ENCODE measurements at regions not wholly inside any gene's neighbourhood (a gene's known extent, or its start where the extent isn't known, plus 50 kb on each side); places are given as distances from the start of the nearest gene placed in this dataset.
"Not testable (repeated sequence)": the region's sequence is repeated elsewhere in the genome, so short reads cannot be mapped to it uniquely, and the experiment has no call there.

DNA sequence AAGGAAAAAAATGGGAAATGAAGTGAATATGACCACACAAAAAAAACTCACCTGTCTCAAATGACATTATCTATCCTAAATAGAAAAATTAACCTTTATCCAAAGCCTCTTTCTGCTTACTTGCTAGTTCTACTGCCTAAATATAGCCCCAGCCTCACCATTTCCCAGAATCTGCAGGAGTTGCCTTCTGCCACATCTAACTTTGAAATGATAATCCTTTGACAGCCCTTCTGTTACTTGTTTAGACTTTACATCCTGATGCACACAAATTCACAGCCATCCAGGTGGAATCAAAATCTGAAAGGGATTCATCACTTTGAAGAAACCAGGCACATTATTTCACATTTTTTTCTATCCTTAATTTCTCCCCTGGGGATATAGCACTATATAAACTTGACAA is 1356.2 kb upstream of the NXPH2 start:
- no peak overlapping the region for H3K4me2 ChIP-seq
- H3K27me3 ChIP-seq: no peaks in the 10 kb centered on the region
- no peaks in the 10 kb centered on the region for H3K9me3 ChIP-seq
- H3K9ac ChIP-seq: no peak overlapping the region
- no peak overlapping the region for H3K27ac ChIP-seq
- TF ChIP-seq Cebpa-rat (IDR thresholded peaks at IDR 0.05): no peak
- no peaks in the 10 kb centered on the region for H3K36me3 ChIP-seq
- no peak overlapping the region for H3K4me3 ChIP-seq
- no peaks in the 10 kb centered on the region for H4K20me1 ChIP-seq
- H3K4me1 ChIP-seq: no peaks in the 10 kb centered on the region

DNA sequence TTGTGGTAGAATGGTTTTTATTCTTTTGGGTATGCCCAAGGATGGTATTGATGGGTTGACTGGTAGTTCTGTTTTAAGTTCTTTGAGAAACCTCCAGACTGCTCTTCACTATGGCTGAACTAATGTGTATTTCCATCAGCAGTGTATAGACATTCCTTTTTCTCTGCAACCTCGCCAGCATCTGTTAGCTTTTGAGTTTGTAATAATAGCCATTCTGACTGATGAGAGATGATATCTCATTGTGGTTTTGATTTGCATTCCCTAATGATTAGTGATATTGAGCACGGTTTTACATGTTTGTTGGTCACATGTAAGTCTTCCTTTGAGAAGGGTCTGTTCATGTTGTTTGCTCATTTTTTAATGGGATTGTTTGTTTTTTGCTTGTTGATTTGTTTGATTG is 1348.7 kb upstream of the NXPH2 start:
- peaks cover 6% of the 10 kb centered on the region; the same call in 1 of the 2 replicates for H3K4me1 ChIP-seq
- no peaks in the 10 kb centered on the region for H4K20me1 ChIP-seq
- no peak overlapping the region for H3K4me2 ChIP-seq
- no peak for TF ChIP-seq Cebpa-rat (IDR thresholded peaks at IDR 0.05)
- no peaks in the 10 kb centered on the region for H3K27me3 ChIP-seq
- no peak overlapping the region for H3K4me3 ChIP-seq
- H3K36me3 ChIP-seq: no peaks in the 10 kb centered on the region
- H3K9me3 ChIP-seq: no peaks in the 10 kb centered on the region
- no peak overlapping the region for H3K27ac ChIP-seq
- H3K9ac ChIP-seq: no peak overlapping the region

DNA sequence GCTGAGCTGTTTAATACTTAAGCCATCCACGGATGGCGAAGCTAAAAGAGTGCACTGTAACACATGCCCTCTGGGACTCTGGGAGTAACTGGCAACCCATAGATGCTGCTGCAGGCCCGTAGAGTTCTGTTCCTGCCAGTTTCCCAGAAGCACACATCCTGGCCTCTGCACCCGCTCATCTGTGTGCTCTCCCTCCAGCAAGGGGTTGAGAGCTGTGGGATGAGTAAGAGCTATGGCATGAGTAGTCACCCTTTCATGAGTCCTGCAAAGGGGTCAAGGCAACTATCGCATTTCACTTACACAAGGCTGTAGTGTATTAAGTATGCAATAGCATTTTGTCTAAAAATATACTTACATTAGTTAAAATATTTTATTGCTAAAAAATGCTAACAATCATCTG is 1341.8 kb upstream of the NXPH2 start:
- Histone ChIP-seq H3K9ac (no peak overlapping the region), H4K20me1 (no peaks in the 10 kb centered on the region), H3K4me3 (no peak overlapping the region), H3K4me1 (peaks cover 6% of the 10 kb centered on the region; the same call in 1 of the 2 replicates), H3K36me3 (no peaks in the 10 kb centered on the region), H3K4me2 (no peak overlapping the region), H3K9me3 (no peaks in the 10 kb centered on the region), H3K27ac (no peak overlapping the region), H3K27me3 (no peaks in the 10 kb centered on the region)
- TF ChIP-seq Cebpa-rat (IDR thresholded peaks at IDR 0.05): no peak

DNA sequence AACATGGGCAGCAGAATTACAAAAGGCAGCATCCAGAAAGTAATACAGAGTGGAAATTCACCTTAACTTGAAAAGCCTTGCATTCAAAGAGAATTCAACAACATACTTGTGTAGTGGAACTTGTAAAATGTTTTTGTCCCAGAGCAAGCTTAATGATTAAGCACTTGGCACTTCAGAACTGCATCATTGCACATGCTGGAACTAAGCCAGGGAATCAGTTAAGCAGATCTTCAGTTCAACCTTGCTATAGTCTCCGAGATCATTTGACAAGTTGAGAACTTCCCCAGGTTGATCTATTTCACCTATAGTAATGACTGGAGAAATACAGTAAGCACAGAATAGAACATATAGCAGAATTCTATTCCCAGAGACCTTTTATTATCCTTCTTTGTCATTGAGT is 1337.2 kb upstream of the NXPH2 start:
- Histone ChIP-seq H4K20me1 (no peaks in the 10 kb centered on the region), H3K9me3 (no peaks in the 10 kb centered on the region), H3K36me3 (no peaks in the 10 kb centered on the region), H3K27me3 (no peaks in the 10 kb centered on the region), H3K4me1 (no peaks in the 10 kb centered on the region), H3K4me3 (no peak overlapping the region), H3K9ac (no peak overlapping the region), H3K27ac (no peak overlapping the region), H3K4me2 (no peak overlapping the region)
- TF ChIP-seq Cebpa-rat (IDR thresholded peaks at IDR 0.05): no peak

DNA sequence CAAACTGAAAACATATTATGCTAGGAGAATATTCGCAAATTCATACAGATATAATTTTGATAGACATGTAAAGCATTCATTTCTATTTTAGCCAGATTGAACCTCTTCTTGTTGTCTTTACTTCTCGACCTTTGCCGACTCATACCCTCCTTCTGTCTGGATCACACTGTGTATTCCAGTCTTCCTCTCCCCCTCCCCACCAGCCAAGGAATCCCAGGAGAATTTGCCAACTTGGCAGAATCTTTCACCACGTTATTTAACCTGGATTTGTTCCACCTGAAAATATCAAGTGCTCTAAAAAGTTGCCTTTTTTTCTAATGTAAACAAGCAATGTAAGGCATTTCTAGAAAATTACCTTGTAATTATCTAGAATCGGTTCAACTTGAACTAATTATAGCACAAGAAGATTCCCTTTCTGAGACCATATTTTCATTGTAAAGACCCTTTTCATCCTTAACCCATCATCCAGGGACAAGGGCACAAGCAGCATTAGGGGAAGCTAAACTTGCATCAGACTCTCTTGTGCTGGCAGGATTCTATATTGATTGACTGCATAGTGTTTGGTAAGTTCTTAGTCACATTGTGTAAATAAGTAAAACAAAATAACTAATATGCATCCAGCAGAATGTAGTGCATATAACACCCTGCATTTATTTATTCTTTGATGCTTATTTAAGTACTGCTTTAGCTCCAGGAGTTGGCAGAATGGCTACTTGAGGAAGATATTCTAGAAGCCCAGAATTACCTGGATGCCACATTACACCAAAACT is 1328.7 kb upstream of the NXPH2 start:
- no peaks in the 10 kb centered on the region for H3K27me3 ChIP-seq
- H3K4me1 ChIP-seq: no peaks in the 10 kb centered on the region
- no peak overlapping the region for H3K4me3 ChIP-seq
- no peaks in the 10 kb centered on the region for H4K20me1 ChIP-seq
- H3K4me2 ChIP-seq: no peak overlapping the region
- no peaks in the 10 kb centered on the region for H3K9me3 ChIP-seq
- H3K36me3 ChIP-seq: no peaks in the 10 kb centered on the region
- no peak overlapping the region for H3K9ac ChIP-seq
- TF ChIP-seq Cebpa-rat (IDR thresholded peaks at IDR 0.05): no peak
- no peak overlapping the region for H3K27ac ChIP-seq

DNA sequence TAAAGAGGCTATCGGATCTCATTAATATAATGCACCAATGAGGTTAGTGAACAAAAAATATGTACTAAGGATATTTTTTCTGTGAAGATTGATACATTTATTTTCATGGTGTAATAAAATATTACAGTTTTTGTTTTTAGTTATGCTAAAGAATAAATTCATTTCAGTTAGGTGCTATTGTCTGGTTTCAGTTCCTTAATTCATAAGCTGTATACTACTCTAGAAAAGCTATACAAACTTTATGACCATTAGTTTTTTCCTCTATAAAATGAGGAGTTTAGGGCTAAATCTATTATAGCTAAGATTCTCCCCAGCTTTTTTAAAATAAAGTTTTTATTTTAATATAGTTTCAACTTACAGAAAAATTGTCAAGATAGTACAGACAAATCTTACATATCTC is 1311.7 kb upstream of the NXPH2 start:
- Histone ChIP-seq H4K20me1 (no peaks in the 10 kb centered on the region), H3K4me1 (no peaks in the 10 kb centered on the region), H3K27me3 (no peaks in the 10 kb centered on the region), H3K4me3 (no peak overlapping the region), H3K9ac (no peak overlapping the region), H3K9me3 (no peaks in the 10 kb centered on the region), H3K36me3 (no peaks in the 10 kb centered on the region), H3K4me2 (no peak overlapping the region), H3K27ac (no peak overlapping the region)
- TF ChIP-seq Cebpa-rat (IDR thresholded peaks at IDR 0.05): no peak

DNA sequence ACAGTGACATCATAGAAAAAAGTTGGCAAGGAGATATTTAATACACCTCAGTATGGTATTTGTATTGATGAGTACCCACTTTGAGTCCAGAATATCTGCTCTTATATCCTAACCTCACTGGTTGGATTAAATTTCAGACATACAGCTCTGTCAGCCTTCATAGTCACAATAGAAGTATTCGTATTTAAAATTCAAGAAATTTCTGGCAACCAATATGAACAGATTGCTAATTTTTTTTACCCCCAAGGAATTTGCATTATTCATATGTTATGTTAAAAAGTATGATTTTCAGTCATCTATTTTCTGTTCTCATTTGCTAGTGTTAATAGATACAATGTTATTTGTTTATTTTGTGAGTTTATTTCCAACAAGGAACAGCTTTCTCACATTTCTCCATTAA is 1306.8 kb upstream of the NXPH2 start:
- Histone ChIP-seq H4K20me1 (no peaks in the 10 kb centered on the region), H3K4me3 (no peak overlapping the region), H3K4me1 (no peaks in the 10 kb centered on the region), H3K9me3 (no peaks in the 10 kb centered on the region), H3K9ac (no peak overlapping the region), H3K4me2 (no peak overlapping the region), H3K27ac (no peak overlapping the region), H3K27me3 (no peaks in the 10 kb centered on the region), H3K36me3 (no peaks in the 10 kb centered on the region)
- TF ChIP-seq Cebpa-rat (IDR thresholded peaks at IDR 0.05): no peak

DNA sequence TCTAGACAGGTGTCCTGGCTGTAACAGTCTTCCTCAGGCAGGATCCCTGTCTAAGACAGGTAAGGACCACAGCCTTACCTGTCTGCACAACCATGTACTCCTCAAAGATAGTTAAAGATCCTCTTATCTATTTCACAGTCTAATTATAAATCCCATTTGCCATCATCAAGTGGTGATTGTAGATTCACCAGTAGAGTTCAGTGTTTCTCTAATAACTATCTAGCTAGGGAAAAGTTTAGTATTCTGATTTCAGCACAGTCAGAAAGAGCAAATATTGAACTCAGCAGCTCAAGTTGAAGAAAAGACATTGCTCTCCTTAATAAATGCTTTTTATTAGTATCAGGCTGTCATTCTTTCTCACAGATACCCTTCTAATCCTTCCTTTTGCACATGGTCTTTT is 1305.5 kb upstream of the NXPH2 start:
- no peaks in the 10 kb centered on the region for H3K9me3 ChIP-seq
- no peak overlapping the region for H3K27ac ChIP-seq

DNA sequence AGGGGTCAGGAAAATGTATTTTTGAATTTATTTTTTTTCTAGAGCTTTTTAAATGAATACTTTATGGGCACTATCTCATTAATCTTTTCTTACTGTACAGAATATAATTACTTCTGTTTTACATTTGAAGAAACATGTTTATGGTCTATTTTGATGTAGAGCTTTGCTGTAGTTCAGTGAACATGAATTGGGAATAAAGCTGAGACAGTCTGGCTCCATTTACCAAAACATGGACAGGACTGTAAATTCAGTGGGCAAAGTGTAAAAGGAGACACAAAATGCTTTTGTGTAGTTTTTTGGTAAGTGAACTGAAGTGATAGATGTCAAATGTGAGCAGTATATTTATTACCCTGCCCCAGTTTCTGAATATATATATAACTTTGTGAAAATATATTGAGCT is 1298.8 kb upstream of the NXPH2 start:
- no peak overlapping the region for H3K27ac ChIP-seq
- H3K9me3 ChIP-seq: no peaks in the 10 kb centered on the region
- H3K4me1 ChIP-seq: no peaks in the 10 kb centered on the region
- no peak overlapping the region for H3K4me3 ChIP-seq
- no peak overlapping the region for H3K4me2 ChIP-seq
- H3K9ac ChIP-seq: no peak overlapping the region
- TF ChIP-seq Cebpa-rat (IDR thresholded peaks at IDR 0.05): no peak
- H3K36me3 ChIP-seq: no peaks in the 10 kb centered on the region
- H3K27me3 ChIP-seq: no peaks in the 10 kb centered on the region
- H4K20me1 ChIP-seq: no peaks in the 10 kb centered on the region

More for the DNA sequence above, 1305.5 kb upstream of the NXPH2 start:
- H4K20me1 ChIP-seq: no peaks in the 10 kb centered on the region
- no peak overlapping the region for H3K4me3 ChIP-seq
- no peak for TF ChIP-seq Cebpa-rat (IDR thresholded peaks at IDR 0.05)
- H3K36me3 ChIP-seq: no peaks in the 10 kb centered on the region
- no peaks in the 10 kb centered on the region for H3K27me3 ChIP-seq
- no peak overlapping the region for H3K9ac ChIP-seq
- H3K4me1 ChIP-seq: no peaks in the 10 kb centered on the region
- no peak overlapping the region for H3K4me2 ChIP-seq

DNA sequence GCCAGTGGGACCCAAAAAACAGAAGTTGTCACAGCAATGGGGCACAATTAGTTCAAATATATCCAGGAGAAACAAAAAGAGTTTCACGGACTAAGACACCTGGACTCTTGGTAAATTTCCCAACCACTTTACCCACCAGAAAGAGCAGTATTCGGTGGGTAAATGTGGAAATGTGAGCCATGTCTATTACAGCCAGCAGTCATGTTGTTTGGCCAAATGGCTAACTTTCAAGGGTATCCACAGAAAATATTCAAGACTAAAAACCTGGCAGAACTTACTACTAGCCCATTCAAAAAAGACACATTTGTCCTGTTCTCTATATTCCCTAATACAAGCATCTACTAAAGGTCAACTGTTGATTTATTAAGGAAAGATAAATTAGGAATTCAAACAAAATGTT is 1296.0 kb upstream of the NXPH2 start:
- TF ChIP-seq Cebpa-rat (IDR thresholded peaks at IDR 0.05): no peak
- Histone ChIP-seq H3K27ac (no peak overlapping the region), H3K9me3 (peaks cover 6% of the 10 kb centered on the region), H3K4me1 (no peaks in the 10 kb centered on the region), H4K20me1 (no peaks in the 10 kb centered on the region), H3K4me3 (no peak overlapping the region), H3K9ac (no peak overlapping the region), H3K36me3 (no peaks in the 10 kb centered on the region), H3K4me2 (no peak overlapping the region), H3K27me3 (no peaks in the 10 kb centered on the region)

DNA sequence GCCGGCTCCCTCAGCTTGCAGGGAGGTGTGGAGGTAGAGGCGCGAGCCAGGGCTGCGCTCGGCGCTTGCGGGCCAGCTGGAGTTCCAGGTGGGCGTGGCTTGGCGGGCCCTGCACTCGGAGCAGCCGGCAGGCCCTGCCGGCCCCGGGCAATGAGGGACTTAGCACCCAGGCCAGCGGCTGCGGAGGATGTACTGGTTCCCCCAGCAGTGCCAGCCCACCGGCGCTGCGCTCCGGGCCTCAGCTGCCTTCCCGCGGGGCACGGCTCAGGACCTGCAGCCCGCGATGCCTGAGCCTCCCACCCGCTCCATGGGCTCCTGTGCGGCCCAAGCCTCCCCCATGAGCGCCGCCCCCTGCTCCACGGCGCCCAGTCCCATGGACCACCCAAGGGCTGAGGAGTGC is 1293.6 kb upstream of the NXPH2 start:
- H3K9ac ChIP-seq, H3K4me3 ChIP-seq, H3K4me2 ChIP-seq, H4K20me1 ChIP-seq, H3K27ac ChIP-seq, H3K4me1 ChIP-seq, H3K27me3 ChIP-seq, H3K36me3 ChIP-seq, H3K9me3 ChIP-seq: not testable (repeated sequence)
